Stimulated activated CD8-positive, alpha-beta memory T cell treated with anti-CD3 and anti-CD28 coated beads, Interleukin-7, amount 100 ng/mL, for 1 hour (primary cell): ENCODE measurements at regions not wholly inside any gene's neighbourhood (a gene's known extent, or its start where the extent isn't known, plus 50 kb on each side); places are given as distances from the start of the nearest gene placed in this dataset.

Experiments used
- DNase-seq, 2 donors: peaks; one replicate each; pipeline ENCODE4 v3.0.0-alpha.2; 2020; ENCODE audit warnings: low read depth in 2 of 2

DNA sequence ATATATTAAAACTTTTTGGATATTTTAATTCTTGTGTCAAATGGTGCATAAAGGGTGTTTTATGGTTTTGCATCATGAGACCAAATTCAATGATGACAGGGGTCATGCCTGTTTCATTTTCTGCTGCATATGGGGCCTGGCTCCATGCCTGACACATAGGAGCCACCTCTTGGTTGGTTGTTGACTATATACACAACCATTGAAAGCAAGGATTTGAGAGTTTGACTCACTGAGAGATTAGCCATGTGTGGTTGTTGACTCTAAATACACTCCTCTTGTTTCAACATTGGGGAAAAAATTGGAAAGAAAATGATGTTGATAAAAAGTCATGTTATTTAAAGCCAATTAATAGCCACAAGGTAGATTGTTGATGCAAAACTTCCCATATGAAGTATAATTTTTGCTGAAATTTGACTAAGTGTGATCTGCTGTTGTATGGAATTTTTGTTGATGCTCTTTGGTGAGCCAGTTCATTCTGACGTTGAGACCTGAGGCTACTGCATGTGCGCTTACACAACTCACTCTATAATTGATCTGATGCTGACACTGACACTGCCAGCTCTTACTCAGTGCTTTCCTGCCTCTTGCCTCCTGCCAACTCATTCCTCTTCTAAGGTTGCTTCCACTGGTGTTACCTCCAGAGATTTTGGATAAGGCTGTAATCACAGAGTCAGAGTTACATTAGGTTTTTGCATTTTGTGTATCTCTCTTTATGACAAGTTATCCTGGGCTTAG lies 446.2 kb upstream of the SLC14A2 start:
- no peak for DNase-seq

GRCh38 chr18:45169610-45170009 lies 445.7 kb upstream of the SLC14A2 start:
- no peak for DNase-seq

DNA sequence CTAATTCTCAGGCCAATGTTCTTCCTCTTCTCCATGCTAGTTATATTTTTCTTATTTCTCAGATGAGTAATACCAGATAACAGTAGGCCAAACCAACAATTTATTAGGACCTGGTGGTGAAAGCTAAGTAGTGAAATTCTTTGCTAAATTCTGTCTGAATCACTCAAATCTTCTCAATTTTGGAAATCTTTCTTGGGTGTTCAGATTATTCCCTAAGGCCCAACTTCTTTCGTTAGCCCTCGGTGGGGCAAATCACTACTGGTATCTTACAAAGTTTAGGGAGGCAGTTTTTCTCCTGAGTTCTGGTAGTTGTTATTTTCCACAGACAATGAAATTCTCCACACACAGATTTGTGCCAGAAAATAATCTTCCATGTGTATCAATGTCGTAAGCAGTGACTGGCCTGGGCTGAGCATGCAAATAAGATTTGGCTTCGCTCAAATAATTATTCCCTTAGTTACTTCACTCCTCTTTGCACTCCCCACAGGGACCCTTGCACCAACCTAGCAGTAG lies 443.5 kb upstream of the SLC14A2 start:
- DNase-seq, result no peak

- DNase-seq, result no peak
Observed at GRCh38 chr18:45173327-45173726, 441.9 kb upstream of the SLC14A2 start.

DNA sequence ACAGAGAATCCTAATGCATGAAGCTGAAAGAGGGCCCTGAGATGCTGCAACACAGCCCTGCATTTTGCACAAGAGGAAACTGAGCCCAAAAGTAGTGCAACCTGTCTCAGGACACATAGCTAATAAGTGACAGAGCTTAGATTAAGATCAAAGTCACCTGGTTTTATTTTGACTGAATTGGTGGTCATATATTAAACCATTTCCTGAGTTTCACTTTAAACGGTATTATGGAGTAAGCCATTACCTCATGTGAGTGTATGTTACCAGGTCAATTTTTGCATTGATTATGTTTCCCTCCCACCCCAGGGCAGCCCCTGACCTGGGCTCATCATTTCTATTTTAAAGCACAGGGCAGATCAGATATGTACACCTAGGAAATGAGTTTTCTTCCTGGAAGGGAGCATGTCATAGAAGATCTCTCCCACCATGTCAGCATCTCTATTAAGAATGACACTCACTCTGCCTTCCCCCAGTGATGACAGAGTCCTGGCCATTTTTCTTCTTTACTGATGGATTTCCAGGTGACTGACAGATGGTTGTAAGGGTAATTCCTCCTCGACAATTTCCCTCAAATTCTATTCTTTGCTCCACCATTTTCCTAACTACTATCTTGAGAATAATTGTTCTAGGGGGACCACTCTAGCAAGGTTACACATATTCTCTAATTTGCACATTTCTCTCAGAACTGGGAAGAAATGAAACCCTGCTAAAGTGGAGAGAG lies 441.3 kb upstream of the SLC14A2 start:
- DNase-seq, result no peak

- no peak for DNase-seq
Observed at GRCh38 chr18:45174629-45175136, 440.6 kb upstream of the SLC14A2 start.

- no peak for DNase-seq
Observed at GRCh38 chr18:45175511-45175910, 439.8 kb upstream of the SLC14A2 start.

GRCh38 chr18:45186832-45187231 lies 428.4 kb upstream of the SLC14A2 start:
- DNase-seq, result no peak

- no peak for DNase-seq
Observed at GRCh38 chr18:45191795-45192194, 423.5 kb upstream of the SLC14A2 start.

GRCh38 chr18:45197526-45197970 lies 417.7 kb upstream of the SLC14A2 start:
- DNase-seq, result no peak

GRCh38 chr18:45198526-45198925 lies 416.8 kb upstream of the SLC14A2 start:
- DNase-seq, result no peak

- DNase-seq, result no peak
Observed at GRCh38 chr18:45201029-45201428, 414.2 kb upstream of the SLC14A2 start.

DNA sequence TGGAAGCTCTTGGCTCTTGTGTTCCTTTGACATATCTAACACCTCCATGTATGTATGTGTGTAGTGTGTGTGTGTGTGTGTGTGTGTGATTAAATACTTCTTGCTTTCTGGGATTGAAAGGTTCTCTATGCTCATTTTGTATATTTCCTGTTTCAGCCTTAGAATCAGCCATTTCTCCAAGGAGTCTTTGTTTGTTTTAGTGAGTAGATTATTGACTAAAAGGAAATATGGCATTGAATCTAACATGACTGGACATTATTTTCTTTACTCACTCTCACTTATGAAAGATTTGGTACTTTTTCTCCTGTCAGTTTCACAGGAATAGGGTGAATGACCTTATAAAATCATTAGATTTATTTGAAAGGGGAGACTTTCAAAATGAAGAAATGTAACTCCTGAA lies 413.8 kb upstream of the SLC14A2 start:
- DNase-seq, result no peak

GRCh38 chr18:45202061-45202460 lies 413.2 kb upstream of the SLC14A2 start:
- DNase-seq, result no peak

DNA sequence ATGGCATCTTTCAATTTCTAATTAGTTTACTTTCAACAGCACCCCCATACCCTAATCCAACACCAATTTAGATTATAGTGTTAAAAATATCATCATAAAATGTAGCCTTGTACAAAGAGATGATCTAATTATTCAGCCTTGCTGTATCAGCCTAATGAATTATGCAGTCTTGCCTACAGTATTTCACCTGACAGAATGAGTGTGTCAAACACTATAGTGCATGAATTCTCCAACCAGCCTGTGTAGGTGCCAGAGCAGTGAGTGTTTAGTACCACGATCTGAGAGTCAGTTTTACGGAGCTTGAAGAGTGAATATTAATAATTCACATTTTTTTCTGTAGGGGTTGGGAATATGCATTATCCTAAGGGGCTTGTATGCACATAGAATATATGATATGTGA lies 411.6 kb upstream of the SLC14A2 start:
- DNase-seq, result no peak

GRCh38 chr18:45207328-45207727 lies 407.9 kb upstream of the SLC14A2 start:
- no peak for DNase-seq

DNA sequence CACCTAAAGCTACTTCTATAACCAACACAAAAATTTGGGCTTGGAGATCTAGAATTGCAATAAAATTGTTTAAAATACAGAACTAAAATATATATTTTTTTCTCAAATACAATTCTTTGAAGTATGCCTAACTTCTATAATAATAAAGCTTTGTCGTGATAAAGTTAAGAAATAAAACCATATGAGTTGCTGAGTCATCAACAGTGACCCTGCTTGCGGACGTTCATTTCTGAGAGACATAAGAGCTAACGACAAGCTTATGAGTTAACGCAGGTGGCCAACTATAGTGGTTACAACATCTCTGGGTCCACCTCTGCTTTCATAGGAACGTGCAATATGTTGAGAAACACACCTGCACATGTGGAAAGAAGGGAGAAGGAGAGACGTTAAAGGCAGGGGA lies 407.1 kb upstream of the SLC14A2 start:
- DNase-seq, result no peak

DNA sequence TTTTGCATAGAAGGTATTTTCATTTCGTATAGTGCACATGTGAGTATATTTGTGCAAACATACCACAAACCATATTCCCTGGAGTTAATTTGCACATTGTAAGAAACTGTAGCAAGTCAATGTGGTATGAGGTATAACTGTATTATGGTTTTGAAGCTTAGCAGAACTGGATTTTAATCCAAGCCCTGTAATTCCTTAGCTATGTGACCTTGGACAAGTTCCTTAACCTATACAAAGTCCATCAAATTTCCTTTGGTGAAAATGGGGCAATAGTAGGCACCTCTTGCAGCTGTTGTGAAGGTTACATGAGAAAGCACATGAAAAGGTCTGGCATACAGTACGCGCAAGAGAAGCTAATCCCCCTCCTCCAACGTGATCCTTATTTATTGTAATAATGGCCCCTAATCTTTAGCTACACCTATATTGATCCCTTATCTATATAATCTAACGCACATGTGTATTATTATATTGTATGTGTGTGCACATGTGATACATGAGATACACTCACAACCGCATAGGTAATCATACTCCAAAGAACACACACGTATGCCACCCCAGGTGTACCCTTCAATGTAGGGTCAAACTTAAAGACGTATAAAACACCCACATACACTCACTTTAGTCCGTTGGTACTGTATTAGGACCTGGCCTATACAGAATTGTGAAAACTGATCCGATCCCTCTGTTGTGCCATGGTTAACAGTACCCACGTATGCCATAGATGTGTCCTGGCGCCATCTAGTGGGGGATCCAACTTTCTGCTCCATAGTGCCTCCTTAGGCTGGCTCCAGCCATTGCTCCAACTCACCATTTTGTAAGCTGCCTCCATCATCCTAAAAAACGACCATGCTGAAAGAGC lies 402.9 kb upstream of the SLC14A2 start:
- DNase-seq, result peak; percentile 37 to 45

DNA sequence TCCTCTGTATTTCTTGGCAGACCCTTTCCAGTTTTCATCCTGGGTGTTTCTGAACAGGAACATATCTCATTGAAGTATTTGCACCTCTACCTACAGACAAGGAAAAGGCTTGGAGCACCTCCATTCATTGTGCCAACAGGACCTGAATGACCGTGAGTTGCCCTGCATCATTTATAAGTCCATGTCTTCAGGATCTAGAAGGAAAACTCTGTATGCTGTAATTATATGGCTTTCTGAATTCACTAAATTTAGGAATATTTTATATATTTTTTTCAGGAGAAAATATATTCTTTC lies 402.3 kb upstream of the SLC14A2 start:
- no peak for DNase-seq

DNA sequence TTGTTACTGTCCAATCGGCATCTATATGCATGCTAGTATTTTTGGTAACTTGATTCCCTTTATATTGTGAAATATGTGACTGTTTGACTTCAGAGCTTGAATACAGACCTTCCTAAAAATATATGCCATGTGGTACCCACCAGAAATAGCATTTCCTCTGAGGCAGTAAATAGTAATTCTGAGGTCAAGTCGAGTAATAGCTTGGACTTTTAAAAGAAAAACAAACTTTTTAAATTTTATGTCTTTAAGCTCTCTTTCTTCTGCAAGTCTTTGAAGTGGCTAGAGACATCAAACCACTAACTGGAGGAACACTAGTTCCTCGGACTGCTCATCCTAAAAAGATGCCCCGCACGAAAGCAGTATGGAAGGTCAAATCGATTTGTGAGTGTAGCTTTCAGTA lies 396.8 kb upstream of the SLC14A2 start:
- DNase-seq, result no peak

DNA sequence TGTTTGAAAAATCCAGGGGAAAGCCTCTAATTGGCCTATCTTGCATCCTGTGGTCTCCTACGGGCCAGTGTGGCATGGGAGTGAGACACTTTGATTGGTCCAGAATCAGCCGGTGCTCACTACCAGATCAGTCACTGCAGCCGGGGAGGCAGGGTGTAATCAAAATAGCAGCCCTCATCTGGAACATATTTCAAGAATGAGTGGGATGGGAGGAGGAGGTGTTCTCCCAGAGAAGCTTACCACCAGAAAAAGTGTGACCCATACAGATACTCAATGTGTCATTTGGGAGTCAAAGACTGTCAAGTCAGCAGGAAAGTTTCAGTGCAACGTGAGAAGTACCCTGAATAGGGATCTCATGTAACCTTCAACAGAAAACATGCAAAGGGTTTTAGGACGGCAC lies 393.9 kb upstream of the SLC14A2 start:
- no peak for DNase-seq

- no peak for DNase-seq
Observed at GRCh38 chr18:45222180-45222579, 393.1 kb upstream of the SLC14A2 start.
